ENCODE measurements at regions not wholly inside any gene's neighbourhood (a gene's known extent, or its start where the extent isn't known, plus 50 kb on each side); places are given as distances from the start of the nearest gene placed in this dataset.

DNA sequence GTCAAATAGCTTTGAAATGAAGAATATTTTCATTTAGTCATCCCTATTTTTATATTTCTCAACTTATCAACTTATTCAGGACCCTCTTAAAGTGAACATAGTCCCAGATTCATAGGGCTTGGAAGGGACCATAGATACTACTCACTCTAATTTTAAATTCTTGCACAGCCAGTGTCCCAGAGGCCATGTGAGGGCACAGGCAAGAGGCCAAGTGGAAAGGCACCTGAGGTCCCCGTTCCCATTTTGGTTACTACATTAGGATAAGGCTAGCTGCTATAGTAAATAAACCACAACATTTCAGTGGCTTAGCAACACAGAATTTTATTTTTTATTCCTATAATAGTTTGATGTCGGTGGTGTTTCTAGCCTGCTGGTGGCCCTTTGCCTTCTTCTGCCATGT lies 227.8 kb downstream of the SPTSSA start:
- H3K27ac ChIP-seq (ENCODE audit: extremely low read depth, low read depth, low read length): no peak overlapping the region
- H3K4me1 ChIP-seq (replicated peaks in 1 of 2; ENCODE audit: control insufficient read depth in 2 of 2, insufficient read depth in 2 of 2, low read length in 2 of 2): no peaks in the 10 kb centered on the region; a peak in 1 of 5 replicates
- CTCF ChIA-PET (ENCODE audit: low intra/inter-chr PET ratio): no interaction called here
- no peak overlapping the region for H3K4me3 ChIP-seq
- FAIRE-seq (no peak), ATAC-seq (no peak), DNase-seq (ENCODE audit: extremely low read depth in 1 of 4, low spot score in 3 of 4) (no peak)
- H3K9me1 ChIP-seq (ENCODE audit: control insufficient read depth, insufficient read depth, low read length): no peaks in the 10 kb centered on the region
- no peaks in the 10 kb centered on the region for H4K20me1 ChIP-seq (replicated peaks; ENCODE audit: control insufficient read depth, insufficient read depth, low read length)
- 0% methylated on average over 2 of the region's 2 CpGs for WGBS (ENCODE audit: insufficient coverage, low coverage, missing lambda C conversion rate)
- H3K9me3 ChIP-seq (replicated peaks; ENCODE audit: control insufficient read depth, insufficient read depth, low read depth, low read length): no peaks in the 10 kb centered on the region
- no peak for TF ChIP-seq NFRKB (IDR thresholded peaks at IDR 0.05; ENCODE audit: low read depth)
- TF ChIP-seq, protein P1, sequence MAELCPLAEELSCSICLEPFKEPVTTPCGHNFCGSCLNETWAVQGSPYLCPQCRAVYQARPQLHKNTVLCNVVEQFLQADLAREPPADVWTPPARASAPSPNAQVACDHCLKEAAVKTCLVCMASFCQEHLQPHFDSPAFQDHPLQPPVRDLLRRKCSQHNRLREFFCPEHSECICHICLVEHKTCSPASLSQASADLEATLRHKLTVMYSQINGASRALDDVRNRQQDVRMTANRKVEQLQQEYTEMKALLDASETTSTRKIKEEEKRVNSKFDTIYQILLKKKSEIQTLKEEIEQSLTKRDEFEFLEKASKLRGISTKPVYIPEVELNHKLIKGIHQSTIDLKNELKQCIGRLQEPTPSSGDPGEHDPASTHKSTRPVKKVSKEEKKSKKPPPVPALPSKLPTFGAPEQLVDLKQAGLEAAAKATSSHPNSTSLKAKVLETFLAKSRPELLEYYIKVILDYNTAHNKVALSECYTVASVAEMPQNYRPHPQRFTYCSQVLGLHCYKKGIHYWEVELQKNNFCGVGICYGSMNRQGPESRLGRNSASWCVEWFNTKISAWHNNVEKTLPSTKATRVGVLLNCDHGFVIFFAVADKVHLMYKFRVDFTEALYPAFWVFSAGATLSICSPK (IDR thresholded peaks at IDR 0.05; ENCODE audit: borderline replicate concordance): no peak
- TF ChIP-seq, protein P2, sequence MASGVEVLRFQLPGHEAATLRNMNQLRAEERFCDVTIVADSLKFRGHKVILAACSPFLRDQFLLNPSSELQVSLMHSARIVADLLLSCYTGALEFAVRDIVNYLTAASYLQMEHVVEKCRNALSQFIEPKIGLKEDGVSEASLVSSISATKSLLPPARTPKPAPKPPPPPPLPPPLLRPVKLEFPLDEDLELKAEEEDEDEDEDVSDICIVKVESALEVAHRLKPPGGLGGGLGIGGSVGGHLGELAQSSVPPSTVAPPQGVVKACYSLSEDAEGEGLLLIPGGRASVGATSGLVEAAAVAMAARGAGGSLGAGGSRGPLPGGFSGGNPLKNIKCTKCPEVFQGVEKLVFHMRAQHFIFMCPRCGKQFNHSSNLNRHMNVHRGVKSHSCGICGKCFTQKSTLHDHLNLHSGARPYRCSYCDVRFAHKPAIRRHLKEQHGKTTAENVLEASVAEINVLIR (CRISPR knock-in tag; IDR thresholded peaks at IDR 0.05): no peak
- no peak for TF ChIP-seq GTF2A2 (tag; IDR thresholded peaks at IDR 0.05)
- TF ChIP-seq CHD4 (IDR thresholded peaks at IDR 0.05; ENCODE audit: insufficient read depth, insufficient replicate concordance, low read depth, low read length, poor library complexity, severe bottlenecking): no peak
- TF ChIP-seq SIX5 (IDR thresholded peaks at IDR 0.05; ENCODE audit: borderline replicate concordance in 1 of 2, insufficient read depth in 1 of 2, low read depth in 1 of 2, low read length in 2 of 2): no peak
- no peak for TF ChIP-seq TAF9B (IDR thresholded peaks at IDR 0.05; ENCODE audit: partially characterized antibody)
- TF ChIP-seq ARID4B (CRISPR knock-in tag; IDR thresholded peaks at IDR 0.05): no peak
- TF ChIP-seq NR2F6 (CRISPR knock-in tag; IDR thresholded peaks at IDR 0.05): no peak
- TF ChIP-seq ZNF583 (CRISPR knock-in tag; IDR thresholded peaks at IDR 0.05): no peak
- intact Hi-C loops (cut with micrococcal nuclease): no loop called here
- no peaks in the 10 kb centered on the region for H3K36me3 ChIP-seq (ENCODE audit: control insufficient read depth, insufficient read depth, low read length)
- no peak overlapping the region for H3K4me2 ChIP-seq (ENCODE audit: insufficient read depth, low read length)
- no peaks in the 10 kb centered on the region for H3K79me2 ChIP-seq (ENCODE audit: control insufficient read depth, insufficient read depth, low read length)
- H3K9ac ChIP-seq (ENCODE audit: insufficient read depth in 1 of 2, low read depth in 2 of 2, low read length in 2 of 2): no peak overlapping the region
- no peak overlapping the region for H2AFZ ChIP-seq (ENCODE audit: low read depth, low read length)
- POLR2A ChIA-PET: no interaction called here
- BruUV-seq (replicated peaks): no TSS peak
- in situ Hi-C loops (cut with MboI): no loop called here
- H3K27me3 ChIP-seq (ENCODE audit: control insufficient read depth in 2 of 2, insufficient read depth in 2 of 2, low read length in 2 of 2): no peaks in the 10 kb centered on the region

Measured in K562 (cell line).